ENCODE measurements at regions not wholly inside any gene's neighbourhood (a gene's known extent, or its start where the extent isn't known, plus 50 kb on each side); places are given as distances from the start of the nearest gene placed in this dataset.
"Not testable (repeated sequence)": the region's sequence is repeated elsewhere in the genome, so short reads cannot be mapped to it uniquely, and the experiment has no call there.

DNA sequence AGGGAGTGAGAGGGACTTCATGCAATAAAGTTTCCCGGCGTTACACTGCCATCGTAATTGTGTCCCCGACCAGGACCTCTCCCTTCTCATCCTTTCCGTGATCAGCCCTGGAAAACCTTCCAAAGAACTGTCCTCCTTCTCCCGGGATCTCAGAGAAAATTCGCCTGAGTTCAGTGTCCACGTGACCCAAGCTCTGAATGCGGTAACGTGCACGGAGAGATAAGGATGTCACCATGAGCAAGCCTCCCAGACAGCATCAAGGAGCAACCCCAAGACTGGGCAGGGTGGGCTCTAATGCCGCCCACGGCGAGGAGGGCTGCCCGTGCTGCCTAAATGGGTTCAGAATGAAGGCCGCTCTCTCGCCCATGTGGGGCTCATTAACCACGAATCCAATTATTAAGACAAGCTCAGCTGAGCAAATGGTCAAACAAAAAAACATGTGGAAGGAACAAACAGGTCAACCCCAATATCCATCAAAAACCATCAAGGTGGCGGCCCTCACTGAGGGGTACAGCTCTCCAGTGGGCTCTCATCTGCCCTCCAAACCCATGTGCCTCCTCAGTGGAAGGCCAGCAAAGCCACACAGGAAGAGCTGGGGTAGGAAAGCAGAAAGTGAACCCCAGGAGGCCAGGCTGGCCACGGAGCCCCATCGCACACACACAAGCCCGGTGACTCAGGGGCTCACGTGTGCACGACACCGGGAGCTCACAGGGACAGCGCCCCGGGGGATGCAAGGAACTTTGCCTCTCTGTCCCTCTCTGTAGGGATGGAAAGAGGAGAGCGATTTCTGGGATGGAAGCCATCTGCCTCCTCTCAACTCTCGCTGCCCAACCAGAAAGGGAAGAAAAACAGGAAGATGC lies 62.0 kb downstream of the ART5 start:
- TF ChIP-seq YY1 (IDR thresholded peaks at IDR 0.05; ENCODE audit: insufficient read depth, insufficient read length); ZNF274 (IDR thresholded peaks at IDR 0.05; ENCODE audit: low read depth, low read length); SUZ12 (IDR thresholded peaks at IDR 0.05; ENCODE audit: extremely low read depth, insufficient read depth, insufficient read length): not testable (repeated sequence)

All from NT2/D1 (cell line).